Right lobe of liver (tissue), 6 donors: ENCODE measurements at regions not wholly inside any gene's neighbourhood (a gene's known extent, or its start where the extent isn't known, plus 50 kb on each side); places are given as distances from the start of the nearest gene placed in this dataset.

Source experiments
- ATAC-seq, 4 donors: fragments of 200-7000 bp; cut with Tn5 transposase; one replicate each; pipeline ENCODE4 v1.9.1; 2020; ENCODE audit warnings: mild to moderate bottlenecking in 4 of 4, moderate library complexity in 4 of 4
- DNase-seq, 3 donors: peaks; one replicate each; pipeline ENCODE4 v3.0.0-alpha.2; 2020
- H3K27ac ChIP-seq, 3 donors: fragments of 200-600 bp; one replicate each; pipeline ENCODE4 v1.8.0; 2022
- H3K27me3 ChIP-seq, 2 donors: fragments of 200-600 bp; one replicate each; pipeline ENCODE4 v1.8.0; 2022
- H3K36me3 ChIP-seq, 4 donors: fragments of 200-600 bp; sonication (generic) in 1 of 4; one replicate each; pipeline versions ENCODE4 v1.5.1 to v1.8.0; 2017 to 2022; ENCODE audit warnings: control low read depth in 1 of 4
- H3K4me1 ChIP-seq, 4 donors: fragments of 200-600 bp; sonication (generic) in 1 of 4; one replicate each; pipeline versions ENCODE4 v1.5.1 to v1.8.0; 2017 to 2022; ENCODE audit warnings: control low read depth in 1 of 4
- H3K4me3 ChIP-seq, 3 donors: fragments of 200-600 bp; one replicate each; pipeline ENCODE4 v1.8.0; 2022
- H3K9me3 ChIP-seq, 4 donors: fragments of 200-600 bp; sonication (generic) in 1 of 4; one replicate each; pipeline versions ENCODE4 v1.5.1 to v1.8.0; 2017 to 2022; ENCODE audit warnings: control low read depth in 1 of 4
- CTCF ChIP-seq, 4 donors: fragments of 200-600 bp in 3 of 4; fragments of 450-650 bp in 1 of 4; IDR thresholded peaks; one replicate each; pipeline versions ENCODE4 v1.5.1 to v1.8.0; 2016 to 2022; ENCODE audit warnings: antibody characterized with exemption in 4 of 4, mild to moderate bottlenecking in 2 of 4
- POLR2A ChIP-seq: fragments of 450-650 bp; IDR thresholded peaks from one replicate; pipeline ENCODE4 v1.6.1; 2017; ENCODE audit warnings: antibody characterized with exemption, mild to moderate bottlenecking
- WGBS: methylation state at CpG from one replicate; pipeline ENCODE4 v1.1.6; 2018; ENCODE audit warnings: low coverage, low lambda C conversion rate; ENCODE audit not compliant: insufficient coverage; ENCODE audit errors: missing lambda C conversion rate; 5-methylcytosine and 5-hydroxymethylcytosine counted together
- intact Hi-C, 2 donors: fragments of 100-400 bp; cut with DNase I; formaldehyde crosslinking; loops; one replicate each; pipeline versions ENCODE4 v1.11.2 to v1.14.1; 2022
- donor health status: DM: no; HTN: yes; CAD: no.
- donor health status: DM: no; HTN: no; CAD: no.
- donor health status: DM: no; HTN: no; CAD: no.
- donor health status: DM: no; HTN: yes; CAD: no.
- donor health status: DM: no; HTN: yes; CAD: no.

- H3K36me3 ChIP-seq = no peaks in the 10 kb centered on the region
- H3K9me3 ChIP-seq = no peaks in the 10 kb centered on the region
- WGBS = 45% methylated on average over 12 of the region's 17 CpGs
- DNase-seq (peak in 2 of 3 donors; percentile 23 to 35), ATAC-seq (no peak)
- H3K27ac ChIP-seq = no peak overlapping the region
- no peaks in the 10 kb centered on the region for H3K27me3 ChIP-seq
- intact Hi-C loops = no loop called here
- H3K4me3 ChIP-seq = no peak overlapping the region
- TF ChIP-seq POLR2A (no peak), CTCF (IDR thresholded peaks at IDR 0.05) (no peak)
- H3K4me1 ChIP-seq = no peaks in the 10 kb centered on the region
Observed at GRCh38 chr2:239774933-239775622, 250.1 kb downstream of the NDUFA10 start.

- ATAC-seq = no peak
- no peaks in the 10 kb centered on the region for H3K9me3 ChIP-seq
- DNase-seq = peak in 1 of 3 donors; percentile 21
- no peak for TF ChIP-seq CTCF (IDR thresholded peaks at IDR 0.05)
- TF ChIP-seq POLR2A = no peak
- H3K27ac ChIP-seq = no peak overlapping the region
- no CpG with 5 or more reads among the region's 4 CpGs for WGBS
- intact Hi-C loops = no loop called here
- H3K27me3 ChIP-seq = no peaks in the 10 kb centered on the region
- no peaks in the 10 kb centered on the region for H3K36me3 ChIP-seq
- no peaks in the 10 kb centered on the region for H3K4me1 ChIP-seq
- no peak overlapping the region for H3K4me3 ChIP-seq
Observed at GRCh38 chr2:239774142-239774462, 251.0 kb downstream of the NDUFA10 start.

GRCh38 chr2:239773228-239774141 is 251.7 kb downstream of the NDUFA10 start:
- TF ChIP-seq CTCF (IDR thresholded peaks at IDR 0.05) = no peak
- no peak for TF ChIP-seq POLR2A
- Histone ChIP-seq H3K9me3 (no peaks in the 10 kb centered on the region), H3K27me3 (no peaks in the 10 kb centered on the region), H3K27ac (no peak overlapping the region), H3K36me3 (no peaks in the 10 kb centered on the region), H3K4me3 (no peak overlapping the region), H3K4me1 (no peaks in the 10 kb centered on the region)
- WGBS = 57% methylated on average over 10 of the region's 15 CpGs
- intact Hi-C loops = no loop called here
- ATAC-seq = no peak
- peak in 2 of 3 donors; percentile 3 to 9 for DNase-seq

- 87% methylated on average over 3 of the region's 5 CpGs for WGBS
- Histone ChIP-seq H3K9me3 (no peaks in the 10 kb centered on the region), H3K27ac (no peak overlapping the region), H3K27me3 (no peaks in the 10 kb centered on the region), H3K4me1 (no peaks in the 10 kb centered on the region), H3K4me3 (no peak overlapping the region), H3K36me3 (no peaks in the 10 kb centered on the region)
- DNase-seq (peak in 2 of 3 donors; percentile 26 to 36), ATAC-seq (no peak)
- intact Hi-C loops = no loop called here
- TF ChIP-seq CTCF (IDR thresholded peaks at IDR 0.05) (no peak), POLR2A (no peak)
Observed at GRCh38 chr2:239772721-239773120, 252.4 kb downstream of the NDUFA10 start.
